ENCODE measurements at regions not wholly inside any gene's neighbourhood (a gene's known extent, or its start where the extent isn't known, plus 50 kb on each side); places are given as distances from the start of the nearest gene placed in this dataset.

GRCh38 chr1:87927391-87928280 is 599.0 kb downstream of the LMO4 start:
- Histone ChIP-seq H3K9me2 (ENCODE audit: low read depth, low read length) (no peaks in the 10 kb centered on the region), H3K4me3 (ENCODE audit: low read depth, low read length, poor library complexity, severe bottlenecking) (no peak overlapping the region), H3K9me3 (ENCODE audit: low read length) (peaks cover 5% of the 10 kb centered on the region), H3K4me2 (ENCODE audit: low read length) (no peak overlapping the region), H3K4me1 (ENCODE audit: insufficient read depth, low read length, severe bottlenecking) (no peaks in the 10 kb centered on the region), H3K27me3 (ENCODE audit: insufficient read depth, low read length) (no peaks in the 10 kb centered on the region), H2AFZ (ENCODE audit: low read length) (no peak overlapping the region), H3F3A (ENCODE audit: insufficient read depth, low read length) (no peaks in the 10 kb centered on the region), H3K9ac (ENCODE audit: low read length) (no peak overlapping the region), H3K36me3 (ENCODE audit: insufficient read depth, low read length) (no peaks in the 10 kb centered on the region), H3K79me2 (ENCODE audit: insufficient read depth, low read length) (no peaks in the 10 kb centered on the region), H4K20me1 (ENCODE audit: insufficient read depth, low read length) (no peaks in the 10 kb centered on the region), H3K27ac (ENCODE audit: low read depth, low read length, poor library complexity, severe bottlenecking) (no peak overlapping the region)
- TF ChIP-seq EZH2 (IDR thresholded peaks at IDR 0.05; ENCODE audit: borderline replicate concordance, low read length) (no peak), CTCF (IDR thresholded peaks at IDR 0.05; ENCODE audit: low read length) (no peak)

- H3K9me3 ChIP-seq (ENCODE audit: low read length), result peaks cover 5% of the 10 kb centered on the region
- H3K27me3 ChIP-seq (ENCODE audit: insufficient read depth, low read length), result no peaks in the 10 kb centered on the region
- no peak overlapping the region for H3K4me3 ChIP-seq (ENCODE audit: low read depth, low read length, poor library complexity, severe bottlenecking)
- no peak overlapping the region for H3K27ac ChIP-seq (ENCODE audit: low read depth, low read length, poor library complexity, severe bottlenecking)
- H3K4me1 ChIP-seq (ENCODE audit: insufficient read depth, low read length, severe bottlenecking), result no peaks in the 10 kb centered on the region
- no peak overlapping the region for H2AFZ ChIP-seq (ENCODE audit: low read length)
- no peaks in the 10 kb centered on the region for H3K79me2 ChIP-seq (ENCODE audit: insufficient read depth, low read length)
- H3K4me2 ChIP-seq (ENCODE audit: low read length), result no peak overlapping the region
- TF ChIP-seq CTCF (IDR thresholded peaks at IDR 0.05; ENCODE audit: low read length) (no peak), EZH2 (IDR thresholded peaks at IDR 0.05; ENCODE audit: borderline replicate concordance, low read length) (no peak)
- H4K20me1 ChIP-seq (ENCODE audit: insufficient read depth, low read length), result no peaks in the 10 kb centered on the region
- H3F3A ChIP-seq (ENCODE audit: insufficient read depth, low read length), result no peaks in the 10 kb centered on the region
- H3K9me2 ChIP-seq (ENCODE audit: low read depth, low read length), result no peaks in the 10 kb centered on the region
- H3K9ac ChIP-seq (ENCODE audit: low read length), result no peak overlapping the region
- H3K36me3 ChIP-seq (ENCODE audit: insufficient read depth, low read length), result no peaks in the 10 kb centered on the region
Measured at GRCh38 chr1:87928623-87929022, 599.9 kb downstream of the LMO4 start.

GRCh38 chr1:87929906-87930305 is 601.2 kb downstream of the LMO4 start:
- Histone ChIP-seq H3K9me3 (ENCODE audit: low read length) (peaks cover 5% of the 10 kb centered on the region), H2AFZ (ENCODE audit: low read length) (no peak overlapping the region), H3K9ac (ENCODE audit: low read length) (no peak overlapping the region), H3K36me3 (ENCODE audit: insufficient read depth, low read length) (no peaks in the 10 kb centered on the region), H4K20me1 (ENCODE audit: insufficient read depth, low read length) (no peaks in the 10 kb centered on the region), H3K27me3 (ENCODE audit: insufficient read depth, low read length) (no peaks in the 10 kb centered on the region), H3K79me2 (ENCODE audit: insufficient read depth, low read length) (no peaks in the 10 kb centered on the region), H3K4me2 (ENCODE audit: low read length) (no peak overlapping the region), H3K9me2 (ENCODE audit: low read depth, low read length) (no peaks in the 10 kb centered on the region), H3K27ac (ENCODE audit: low read depth, low read length, poor library complexity, severe bottlenecking) (no peak overlapping the region), H3K4me1 (ENCODE audit: insufficient read depth, low read length, severe bottlenecking) (no peaks in the 10 kb centered on the region), H3F3A (ENCODE audit: insufficient read depth, low read length) (no peaks in the 10 kb centered on the region), H3K4me3 (ENCODE audit: low read depth, low read length, poor library complexity, severe bottlenecking) (no peak overlapping the region)
- TF ChIP-seq EZH2 (IDR thresholded peaks at IDR 0.05; ENCODE audit: borderline replicate concordance, low read length), result no peak
- no peak for TF ChIP-seq CTCF (IDR thresholded peaks at IDR 0.05; ENCODE audit: low read length)

All from OCI-LY1 (cell line).